ENCODE measurements at regions not wholly inside any gene's neighbourhood (a gene's known extent, or its start where the extent isn't known, plus 50 kb on each side); places are given as distances from the start of the nearest gene placed in this dataset.

DNA sequence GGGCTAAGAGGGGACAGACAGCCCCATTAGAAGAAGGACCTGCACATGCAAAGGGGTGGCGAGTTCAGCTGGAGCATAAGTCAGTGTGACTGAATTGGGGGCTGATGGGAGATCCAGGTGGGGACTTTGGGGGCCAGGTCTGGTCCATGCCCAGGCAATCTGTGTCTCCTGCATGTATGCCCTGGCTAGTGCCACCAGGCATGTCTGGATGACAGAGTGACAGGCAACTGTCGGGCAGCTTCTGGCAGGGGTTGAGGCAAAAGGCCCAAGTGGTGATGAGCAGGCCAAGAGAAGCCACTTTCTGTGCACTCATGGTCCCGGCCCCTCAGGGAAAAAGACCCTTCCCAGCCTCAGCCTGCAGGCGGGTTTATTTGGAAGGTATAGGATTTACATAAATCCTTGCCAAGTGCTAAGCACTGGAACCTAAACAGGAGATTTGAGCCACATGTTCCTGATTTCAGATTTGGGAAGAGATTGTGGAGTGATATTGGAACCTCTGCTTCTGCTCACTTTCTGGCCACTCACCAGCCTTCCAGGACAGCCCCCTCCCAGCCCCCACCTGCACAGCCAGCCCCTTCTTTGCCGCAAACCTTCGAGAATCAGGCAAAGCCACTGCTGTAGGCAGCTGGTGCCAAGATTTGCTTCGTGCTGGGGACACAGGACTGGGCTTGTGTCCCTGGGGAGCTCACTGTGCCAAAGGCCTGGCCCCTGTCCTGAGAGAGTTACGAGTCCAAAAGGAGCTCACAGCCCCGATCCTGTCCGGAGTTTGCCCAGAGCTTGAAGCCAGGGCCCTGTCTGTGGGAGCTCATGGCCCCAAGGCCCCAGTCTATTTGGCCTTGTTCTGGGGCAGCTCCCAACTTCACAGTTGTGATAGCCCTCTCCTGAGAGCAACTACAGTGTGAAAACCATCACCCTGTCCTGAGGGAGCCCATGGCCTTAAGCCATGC, 232.5 kb upstream of the RTL1 start:
- TF ChIP-seq GATA3 (IDR thresholded peaks at IDR 0.05; ENCODE audit: low read depth, low read length), result peak; percentile 66; the same call in 1 of the 2 replicates
- TF ChIP-seq GATA2 (IDR thresholded peaks at IDR 0.05; ENCODE audit: low read depth, low read length), result peak; percentile 88
